Epithelial cell of esophagus (primary cell): ENCODE measurements at regions not wholly inside any gene's neighbourhood (a gene's known extent, or its start where the extent isn't known, plus 50 kb on each side); places are given as distances from the start of the nearest gene placed in this dataset.
"Not testable (repeated sequence)": the region's sequence is repeated elsewhere in the genome, so short reads cannot be mapped to it uniquely, and the experiment has no call there.

ENCODE experiments used
- DNase-seq: peaks from one replicate; pipeline ENCODE4 v3.0.0; 2010; ENCODE audit warnings: low read depth
- H3K4me3 ChIP-seq: 2 replicates; pipeline ENCODE4 v1.5.1; 2011; ENCODE audit warnings: mild to moderate bottlenecking, low read length, control low read depth
- CTCF ChIP-seq: IDR thresholded peaks from 2 replicates; pipeline ENCODE4 v1.5.1; 2011; ENCODE audit warnings: low read depth, mild to moderate bottlenecking, low read length, control low read depth, inconsistent platforms; ENCODE audit not compliant: insufficient read depth; ENCODE audit errors: missing control alignments

GRCh38 chr10:32199714-32200394 is 143.6 kb upstream of the KIF5B start:
- DNase-seq = no peak
- TF ChIP-seq CTCF = no peak
- H3K4me3 ChIP-seq = no peak overlapping the region

- no peak for TF ChIP-seq CTCF
- DNase-seq = no peak
- no peak overlapping the region for H3K4me3 ChIP-seq
Observed at GRCh38 chr10:32197423-32197822, 141.2 kb upstream of the KIF5B start.

DNA sequence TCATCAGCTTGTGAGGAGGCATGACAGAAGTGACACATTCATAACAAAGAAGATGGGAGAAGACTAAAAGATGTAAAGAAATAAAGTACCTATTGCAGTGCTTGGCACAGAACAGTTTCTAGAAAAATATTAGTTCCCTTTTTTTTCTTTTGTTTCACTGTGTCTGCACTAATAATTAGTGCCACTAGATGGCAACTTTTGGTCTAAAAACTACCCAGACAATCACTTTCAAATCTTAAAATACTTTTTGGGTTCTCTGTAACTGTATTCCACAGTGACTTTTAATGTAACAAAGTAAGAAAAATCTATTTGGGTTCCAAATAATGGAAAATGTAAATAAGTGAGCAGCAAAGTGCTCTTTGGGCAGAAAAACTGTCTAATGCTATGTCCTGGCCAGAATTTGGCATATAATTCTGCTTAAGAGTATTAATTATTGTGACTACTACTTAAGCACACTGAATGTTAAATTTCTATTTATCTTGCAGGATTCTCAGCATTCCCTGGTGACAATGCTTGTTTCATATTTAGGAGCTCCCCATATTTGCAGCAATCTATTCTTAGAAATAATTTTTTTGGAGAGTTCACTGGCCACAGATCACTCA is 134.8 kb upstream of the KIF5B start:
- peak; percentile 55 for TF ChIP-seq CTCF
- peak; percentile 39 for DNase-seq
- no peak overlapping the region for H3K4me3 ChIP-seq

DNA sequence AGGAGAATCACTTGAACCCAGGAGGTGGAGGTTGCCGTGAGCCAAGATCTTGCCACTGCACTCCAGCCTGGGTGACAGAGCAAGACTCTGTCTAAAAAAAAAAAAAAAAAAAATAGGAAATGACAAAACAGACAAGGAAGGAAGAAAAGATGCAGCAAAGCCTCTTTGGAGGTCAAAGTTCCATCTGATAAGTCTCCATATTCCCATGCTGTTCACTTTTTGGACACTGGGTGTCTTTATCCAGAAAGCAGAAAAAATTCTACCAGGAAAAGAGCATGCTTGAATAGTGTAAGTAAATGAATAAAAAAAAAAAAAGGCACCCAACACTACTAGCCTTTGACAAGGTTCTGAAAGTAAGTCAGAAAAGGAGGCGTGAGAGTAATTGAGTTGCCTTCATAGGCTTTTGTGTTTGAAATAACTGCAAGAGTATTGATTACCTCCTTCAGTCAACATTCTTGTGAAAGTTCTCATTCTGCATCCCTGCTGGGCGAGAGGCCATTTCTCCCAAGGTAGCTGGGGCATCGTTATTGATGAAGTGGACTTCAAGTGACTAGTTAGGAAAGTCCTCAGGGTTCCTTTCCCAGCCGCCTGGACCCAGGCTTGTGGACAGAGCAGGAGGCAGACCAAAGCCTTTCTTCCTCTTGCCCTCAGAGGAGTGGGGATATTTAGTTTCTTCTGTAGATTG is 133.3 kb upstream of the KIF5B start:
- peak; percentile 37 for TF ChIP-seq CTCF
- DNase-seq = peak; percentile 16
- H3K4me3 ChIP-seq = no peak overlapping the region

GRCh38 chr10:32188601-32189000 is 132.4 kb upstream of the KIF5B start:
- not testable (repeated sequence) for H3K4me3 ChIP-seq, DNase-seq

GRCh38 chr10:32187686-32188085 is 131.5 kb upstream of the KIF5B start:
- no peak overlapping the region for H3K4me3 ChIP-seq
- DNase-seq = no peak
- no peak for TF ChIP-seq CTCF

GRCh38 chr10:32183652-32184051 is 127.4 kb upstream of the KIF5B start:
- not testable (repeated sequence) for H3K4me3 ChIP-seq, DNase-seq

- no peak for DNase-seq
- no peak for TF ChIP-seq CTCF
- H3K4me3 ChIP-seq = no peak overlapping the region
Observed at GRCh38 chr10:32182476-32182875, 126.3 kb upstream of the KIF5B start.
